HepG2 (cell line): ENCODE measurements at regions not wholly inside any gene's neighbourhood (a gene's known extent, or its start where the extent isn't known, plus 50 kb on each side); places are given as distances from the start of the nearest gene placed in this dataset.

Experiments used
- ATAC-seq: fragments of 200-7000 bp; cut with Tn5 transposase; 3 replicates; pipeline ENCODE4 v1.9.1; 2020; ENCODE audit warnings: mild to moderate bottlenecking, moderate library complexity
- BruUV-seq: library from RNA; stranded (reverse); fragments of 400-500 nt; replicated peaks from 2 replicates; lab custom pipeline; 2021; lab: Mats Ljungman, UMichigan
- CTCF ChIA-PET: fragments of 300-600 bp; formaldehyde crosslinking; extraction: SDS; loops from one replicate; lab custom pipeline; 2021; ENCODE audit warnings: low total read pairs, inconsistent platforms, low intra/inter-chr PET ratio; lab: Yijun Ruan, JAX
- POLR2A ChIA-PET: fragments of 350-600 bp; sonication (Branson Sonifier 250); formaldehyde crosslinking; loops from one replicate; lab custom pipeline; 2020; ENCODE audit warnings: antibody characterized with exemption, inconsistent platforms; lab: Yijun Ruan, JAX
- DNase-seq: peaks from one replicate; pipeline ENCODE4 v3.0.0-alpha.2; 2015; ENCODE audit warnings: low spot score
- FAIRE-seq: peaks from 3 replicates; lab custom pipeline; 2011; peaks lifted over from hg19 to GRCh38; lab: Jason Lieb, UNC
- H2AFZ ChIP-seq: one replicate; pipeline ENCODE4 v1.6.1; 2011; ENCODE audit warnings: low read length, inconsistent platforms
- H3K27ac ChIP-seq: fragments of 300-600 bp; 3 replicates; pipeline ENCODE4 v1.8.0; 2011; ENCODE audit warnings: mixed run types, mild to moderate bottlenecking, mixed read lengths, low read length, inconsistent platforms; ENCODE audit not compliant: insufficient read depth; ENCODE audit errors: extremely low read length
- H3K27me3 ChIP-seq, 2 experiments: fragments of 200-600 bp in 1 of 2; 2 replicates in 1 of 2; 3 replicates in 1 of 2; pipeline versions ENCODE4 v1.6.0 to v1.8.0; 2011; ENCODE audit warnings: low read length in 2 of 2, mild to moderate bottlenecking in 2 of 2, moderate library complexity in 2 of 2, inconsistent platforms in 1 of 2; ENCODE audit not compliant: insufficient read depth in 2 of 2, control insufficient read depth in 1 of 2
- H3K36me3 ChIP-seq, 2 experiments: fragments of 200-600 bp in 1 of 2; replicated peaks in 1 of 2; 2 replicates in 1 of 2; 3 replicates in 1 of 2; pipeline versions ENCODE4 v1.5.1 to v1.8.0; 2011; ENCODE audit warnings: low read length in 2 of 2, inconsistent platforms in 1 of 2; ENCODE audit not compliant: insufficient read depth in 2 of 2, control insufficient read depth in 1 of 2
- H3K4me1 ChIP-seq: 2 replicates; pipeline ENCODE4 v1.5.1; 2012; ENCODE audit warnings: low read length, inconsistent platforms; ENCODE audit not compliant: insufficient read depth
- H3K4me2 ChIP-seq: 2 replicates; pipeline ENCODE4 v1.6.0; 2011; ENCODE audit warnings: low read depth, low read length, inconsistent platforms
- H3K4me3 ChIP-seq, 3 experiments: fragments of 200-600 bp in 1 of 3; sonication (generic), shearing (Covaris generic) in 1 of 3; replicated peaks in 1 of 3; 2 replicates each; pipeline ENCODE4 v1.5.1; 2011 to 2016; ENCODE audit warnings: low read length in 3 of 3, inconsistent platforms in 2 of 3, low read depth in 2 of 3, mild to moderate bottlenecking in 2 of 3, control low read depth in 1 of 3, mixed read lengths in 1 of 3; ENCODE audit not compliant: insufficient read depth in 1 of 3
- H3K79me2 ChIP-seq: one replicate; pipeline ENCODE4 v1.6.1; 2011; ENCODE audit warnings: low read length, inconsistent platforms; ENCODE audit not compliant: insufficient read depth
- H3K9ac ChIP-seq: 2 replicates; pipeline ENCODE4 v1.6.0; 2011; ENCODE audit warnings: mild to moderate bottlenecking, low read depth, low read length, inconsistent platforms; ENCODE audit not compliant: insufficient read depth
- H3K9me3 ChIP-seq: 2 replicates; pipeline ENCODE4 v1.5.1; 2012; ENCODE audit warnings: mild to moderate bottlenecking, low read length
- H4K20me1 ChIP-seq: 2 replicates; pipeline ENCODE4 v1.6.0; 2011; ENCODE audit warnings: inconsistent platforms, mild to moderate bottlenecking, low read length, moderate library complexity; ENCODE audit not compliant: insufficient read depth
- KDM5A ChIP-seq: fragments of 200-600 bp; sonication (generic); IDR thresholded peaks from 2 replicates; pipeline ENCODE4 v1.7.0; 2018; ENCODE audit warnings: antibody characterized with exemption, mild to moderate bottlenecking, low read length, borderline replicate concordance
- RAD51 ChIP-seq: fragments of 450-650 bp; IDR thresholded peaks from 2 replicates; pipeline ENCODE4 v1.6.1; 2016; ENCODE audit warnings: borderline replicate concordance
- STAG1 ChIP-seq: sonication (generic); formaldehyde crosslinking; IDR thresholded peaks from 2 replicates; pipeline ENCODE4 v1.4.0; 2020; ENCODE audit warnings: missing genetic modification reagents
- TARDBP ChIP-seq: sonication (generic); formaldehyde crosslinking; IDR thresholded peaks from 2 replicates; pipeline ENCODE4 v1.8.0; 2022; ENCODE audit warnings: mild to moderate bottlenecking, missing genetic modification reagents
- ZNF30 ChIP-seq: sonication (generic); formaldehyde crosslinking; IDR thresholded peaks from 2 replicates; pipeline ENCODE4 v1.5.0; 2020; ENCODE audit warnings: mild to moderate bottlenecking, missing genetic modification reagents
- ZNF331 ChIP-seq: sonication (generic); formaldehyde crosslinking; IDR thresholded peaks from 2 replicates; pipeline ENCODE4 v1.4.0; 2020; ENCODE audit warnings: missing genetic modification reagents
- ZNF772 ChIP-seq: sonication (generic); formaldehyde crosslinking; IDR thresholded peaks from 2 replicates; pipeline ENCODE4 v1.5.0; 2020; ENCODE audit warnings: mild to moderate bottlenecking, missing genetic modification reagents
- WGBS: methylation state at CpG from one replicate; pipeline ENCODE4 v1.1.6; 2017; ENCODE audit warnings: low lambda C conversion rate; 5-methylcytosine and 5-hydroxymethylcytosine counted together
- in situ Hi-C: cut with HindIII; loops from 2 replicates; pipeline ENCODE4 v1.10.0; 2017; ENCODE audit warnings: low pct_unique_long_range_greater_than_20kb; ENCODE audit not compliant: extremely low pct_ligation_motif_present
- intact Hi-C: fragments of 100-400 bp; cut with micrococcal nuclease; formaldehyde crosslinking; loops from one replicate; pipeline ENCODE4 v1.10.0; 2022; ENCODE audit not compliant: unreplicated experiment
- TF ChIP-seq, protein P1 (sequence below): sonication (generic); formaldehyde crosslinking; IDR thresholded peaks from 2 replicates; pipeline ENCODE4 v1.4.0; 2020; ENCODE audit warnings: mild to moderate bottlenecking, missing genetic modification reagents
- TF ChIP-seq, protein P2 (sequence below): sonication (generic); formaldehyde crosslinking; IDR thresholded peaks from 2 replicates; pipeline ENCODE4 v1.5.0; 2020; ENCODE audit warnings: mild to moderate bottlenecking, missing genetic modification reagents, moderate library complexity
- TF ChIP-seq, protein P3 (sequence below): sonication (generic); formaldehyde crosslinking; IDR thresholded peaks from 2 replicates; pipeline ENCODE4 v1.5.0; 2020; ENCODE audit warnings: missing genetic modification reagents
- TF ChIP-seq, protein P4 (sequence below): sonication (generic); formaldehyde crosslinking; IDR thresholded peaks from 2 replicates; pipeline ENCODE4 v1.8.0; 2022; ENCODE audit warnings: mild to moderate bottlenecking, missing genetic modification reagents
- TF ChIP-seq, protein P5 (sequence below): IDR thresholded peaks from 2 replicates; pipeline ENCODE4 v1.6.1; 2016; ENCODE audit warnings: missing compliant biosample characterization, missing genetic modification reagents, borderline replicate concordance

DNA sequence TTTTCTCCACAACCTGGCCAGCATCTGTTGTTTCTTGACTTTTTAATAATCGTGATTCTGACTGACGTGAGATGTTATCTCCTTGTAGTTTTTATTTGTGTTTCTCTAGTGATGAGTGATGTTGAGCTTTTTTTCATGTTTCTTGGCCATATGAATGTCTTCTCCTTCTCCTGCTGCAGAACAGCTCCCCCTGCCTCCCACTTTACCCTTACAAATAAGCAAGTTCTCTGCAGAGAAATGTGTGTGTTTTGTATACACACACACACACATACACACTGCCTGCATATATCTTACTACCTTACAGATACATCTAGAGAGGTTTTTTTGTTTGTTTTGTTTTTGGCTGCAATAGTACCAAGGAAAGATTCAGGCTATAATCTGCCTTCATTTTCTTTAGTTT, 88.7 kb upstream of the PHF24 start:
- Histone ChIP-seq H2AFZ (no peak overlapping the region), H3K9ac (no peak overlapping the region), H3K27ac (no peak overlapping the region), H4K20me1 (no peaks in the 10 kb centered on the region), H3K4me2 (no peak overlapping the region), H3K4me3 (no peak overlapping the region), H3K9me3 (no peaks in the 10 kb centered on the region), H3K27me3 (no peaks in the 10 kb centered on the region), H3K4me1 (no peaks in the 10 kb centered on the region), H3K36me3 (no peaks in the 10 kb centered on the region), H3K79me2 (no peaks in the 10 kb centered on the region)
- CTCF ChIA-PET, result interaction anchor here (1.4 kb wide), 1 partner anchor 109 kb away, joined by 4 read pairs; no protein-coding TSS in a partner anchor
- DNase-seq (peak; percentile 16), ATAC-seq (no peak), FAIRE-seq (peak; percentile 15)
- in situ Hi-C loops (no loop called here), intact Hi-C loops (no loop called here)
- BruUV-seq, result no TSS peak
- WGBS, result 30% methylated on average over 2 of the region's 2 CpGs
- TF ChIP-seq KDM5A (no peak), ZNF772 (CRISPR knock-in tag) (no peak), RAD51 (no peak), ZNF331 (CRISPR knock-in tag) (no peak), ZNF30 (no peak), TARDBP (no peak), STAG1 (CRISPR knock-in tag) (peak; percentile 17; the same call in 1 of the 2 replicates)
- TF ChIP-seq, protein P1, sequence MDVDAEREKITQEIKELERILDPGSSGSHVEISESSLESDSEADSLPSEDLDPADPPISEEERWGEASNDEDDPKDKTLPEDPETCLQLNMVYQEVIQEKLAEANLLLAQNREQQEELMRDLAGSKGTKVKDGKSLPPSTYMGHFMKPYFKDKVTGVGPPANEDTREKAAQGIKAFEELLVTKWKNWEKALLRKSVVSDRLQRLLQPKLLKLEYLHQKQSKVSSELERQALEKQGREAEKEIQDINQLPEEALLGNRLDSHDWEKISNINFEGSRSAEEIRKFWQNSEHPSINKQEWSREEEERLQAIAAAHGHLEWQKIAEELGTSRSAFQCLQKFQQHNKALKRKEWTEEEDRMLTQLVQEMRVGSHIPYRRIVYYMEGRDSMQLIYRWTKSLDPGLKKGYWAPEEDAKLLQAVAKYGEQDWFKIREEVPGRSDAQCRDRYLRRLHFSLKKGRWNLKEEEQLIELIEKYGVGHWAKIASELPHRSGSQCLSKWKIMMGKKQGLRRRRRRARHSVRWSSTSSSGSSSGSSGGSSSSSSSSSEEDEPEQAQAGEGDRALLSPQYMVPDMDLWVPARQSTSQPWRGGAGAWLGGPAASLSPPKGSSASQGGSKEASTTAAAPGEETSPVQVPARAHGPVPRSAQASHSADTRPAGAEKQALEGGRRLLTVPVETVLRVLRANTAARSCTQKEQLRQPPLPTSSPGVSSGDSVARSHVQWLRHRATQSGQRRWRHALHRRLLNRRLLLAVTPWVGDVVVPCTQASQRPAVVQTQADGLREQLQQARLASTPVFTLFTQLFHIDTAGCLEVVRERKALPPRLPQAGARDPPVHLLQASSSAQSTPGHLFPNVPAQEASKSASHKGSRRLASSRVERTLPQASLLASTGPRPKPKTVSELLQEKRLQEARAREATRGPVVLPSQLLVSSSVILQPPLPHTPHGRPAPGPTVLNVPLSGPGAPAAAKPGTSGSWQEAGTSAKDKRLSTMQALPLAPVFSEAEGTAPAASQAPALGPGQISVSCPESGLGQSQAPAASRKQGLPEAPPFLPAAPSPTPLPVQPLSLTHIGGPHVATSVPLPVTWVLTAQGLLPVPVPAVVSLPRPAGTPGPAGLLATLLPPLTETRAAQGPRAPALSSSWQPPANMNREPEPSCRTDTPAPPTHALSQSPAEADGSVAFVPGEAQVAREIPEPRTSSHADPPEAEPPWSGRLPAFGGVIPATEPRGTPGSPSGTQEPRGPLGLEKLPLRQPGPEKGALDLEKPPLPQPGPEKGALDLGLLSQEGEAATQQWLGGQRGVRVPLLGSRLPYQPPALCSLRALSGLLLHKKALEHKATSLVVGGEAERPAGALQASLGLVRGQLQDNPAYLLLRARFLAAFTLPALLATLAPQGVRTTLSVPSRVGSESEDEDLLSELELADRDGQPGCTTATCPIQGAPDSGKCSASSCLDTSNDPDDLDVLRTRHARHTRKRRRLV (CRISPR knock-in tag), result no peak
- TF ChIP-seq, protein P2, sequence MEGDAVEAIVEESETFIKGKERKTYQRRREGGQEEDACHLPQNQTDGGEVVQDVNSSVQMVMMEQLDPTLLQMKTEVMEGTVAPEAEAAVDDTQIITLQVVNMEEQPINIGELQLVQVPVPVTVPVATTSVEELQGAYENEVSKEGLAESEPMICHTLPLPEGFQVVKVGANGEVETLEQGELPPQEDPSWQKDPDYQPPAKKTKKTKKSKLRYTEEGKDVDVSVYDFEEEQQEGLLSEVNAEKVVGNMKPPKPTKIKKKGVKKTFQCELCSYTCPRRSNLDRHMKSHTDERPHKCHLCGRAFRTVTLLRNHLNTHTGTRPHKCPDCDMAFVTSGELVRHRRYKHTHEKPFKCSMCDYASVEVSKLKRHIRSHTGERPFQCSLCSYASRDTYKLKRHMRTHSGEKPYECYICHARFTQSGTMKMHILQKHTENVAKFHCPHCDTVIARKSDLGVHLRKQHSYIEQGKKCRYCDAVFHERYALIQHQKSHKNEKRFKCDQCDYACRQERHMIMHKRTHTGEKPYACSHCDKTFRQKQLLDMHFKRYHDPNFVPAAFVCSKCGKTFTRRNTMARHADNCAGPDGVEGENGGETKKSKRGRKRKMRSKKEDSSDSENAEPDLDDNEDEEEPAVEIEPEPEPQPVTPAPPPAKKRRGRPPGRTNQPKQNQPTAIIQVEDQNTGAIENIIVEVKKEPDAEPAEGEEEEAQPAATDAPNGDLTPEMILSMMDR (CRISPR knock-in tag), result peak; percentile 43
- TF ChIP-seq, protein P3, sequence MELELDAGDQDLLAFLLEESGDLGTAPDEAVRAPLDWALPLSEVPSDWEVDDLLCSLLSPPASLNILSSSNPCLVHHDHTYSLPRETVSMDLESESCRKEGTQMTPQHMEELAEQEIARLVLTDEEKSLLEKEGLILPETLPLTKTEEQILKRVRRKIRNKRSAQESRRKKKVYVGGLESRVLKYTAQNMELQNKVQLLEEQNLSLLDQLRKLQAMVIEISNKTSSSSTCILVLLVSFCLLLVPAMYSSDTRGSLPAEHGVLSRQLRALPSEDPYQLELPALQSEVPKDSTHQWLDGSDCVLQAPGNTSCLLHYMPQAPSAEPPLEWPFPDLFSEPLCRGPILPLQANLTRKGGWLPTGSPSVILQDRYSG, result no peak
- TF ChIP-seq, protein P4, sequence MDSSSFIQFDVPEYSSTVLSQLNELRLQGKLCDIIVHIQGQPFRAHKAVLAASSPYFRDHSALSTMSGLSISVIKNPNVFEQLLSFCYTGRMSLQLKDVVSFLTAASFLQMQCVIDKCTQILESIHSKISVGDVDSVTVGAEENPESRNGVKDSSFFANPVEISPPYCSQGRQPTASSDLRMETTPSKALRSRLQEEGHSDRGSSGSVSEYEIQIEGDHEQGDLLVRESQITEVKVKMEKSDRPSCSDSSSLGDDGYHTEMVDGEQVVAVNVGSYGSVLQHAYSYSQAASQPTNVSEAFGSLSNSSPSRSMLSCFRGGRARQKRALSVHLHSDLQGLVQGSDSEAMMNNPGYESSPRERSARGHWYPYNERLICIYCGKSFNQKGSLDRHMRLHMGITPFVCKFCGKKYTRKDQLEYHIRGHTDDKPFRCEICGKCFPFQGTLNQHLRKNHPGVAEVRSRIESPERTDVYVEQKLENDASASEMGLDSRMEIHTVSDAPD (CRISPR knock-in tag), result no peak
- TF ChIP-seq, protein P5, sequence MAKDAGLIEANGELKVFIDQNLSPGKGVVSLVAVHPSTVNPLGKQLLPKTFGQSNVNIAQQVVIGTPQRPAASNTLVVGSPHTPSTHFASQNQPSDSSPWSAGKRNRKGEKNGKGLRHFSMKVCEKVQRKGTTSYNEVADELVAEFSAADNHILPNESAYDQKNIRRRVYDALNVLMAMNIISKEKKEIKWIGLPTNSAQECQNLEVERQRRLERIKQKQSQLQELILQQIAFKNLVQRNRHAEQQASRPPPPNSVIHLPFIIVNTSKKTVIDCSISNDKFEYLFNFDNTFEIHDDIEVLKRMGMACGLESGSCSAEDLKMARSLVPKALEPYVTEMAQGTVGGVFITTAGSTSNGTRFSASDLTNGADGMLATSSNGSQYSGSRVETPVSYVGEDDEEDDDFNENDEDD (CRISPR knock-in tag), result no peak
- POLR2A ChIA-PET, result no interaction called here
